DMS53 treated with DMSO at 0.1 percent for 48 hours (cell line): ENCODE measurements at regions not wholly inside any gene's neighbourhood (a gene's known extent, or its start where the extent isn't known, plus 50 kb on each side); places are given as distances from the start of the nearest gene placed in this dataset.

Experiments used
- DNase-seq: peaks from one replicate; lab custom pipeline; 2025; ENCODE audit not compliant: unreplicated experiment; lab: John Stamatoyannopoulos, UW

GRCh38 chr1:184141361-184141880 lies 89.9 kb downstream of the TSEN15 start:
- no peak for DNase-seq

- no peak for DNase-seq
These were observed 91.9 kb downstream of the TSEN15 start for GRCh38 chr1:184143449-184143848.

- no peak for DNase-seq
These were observed 93.6 kb downstream of the TSEN15 start for GRCh38 chr1:184145083-184145482.

GRCh38 chr1:184146202-184146601 lies 94.7 kb downstream of the TSEN15 start:
- no peak for DNase-seq

- DNase-seq: no peak
These were observed 99.4 kb downstream of the TSEN15 start for GRCh38 chr1:184150776-184151531.

- peak; percentile 17 for DNase-seq
These were observed 100.9 kb downstream of the TSEN15 start for GRCh38 chr1:184152434-184152898.

GRCh38 chr1:184152974-184153373 lies 101.4 kb downstream of the TSEN15 start:
- DNase-seq: no peak

GRCh38 chr1:184153731-184154130 lies 102.2 kb downstream of the TSEN15 start:
- DNase-seq: no peak

GRCh38 chr1:184156521-184157393 lies 105.2 kb downstream of the TSEN15 start:
- DNase-seq: no peak

- DNase-seq: no peak
These were observed 105.8 kb downstream of the TSEN15 start for GRCh38 chr1:184157394-184157742.

GRCh38 chr1:184158896-184159681 lies 107.6 kb downstream of the TSEN15 start:
- no peak for DNase-seq

- DNase-seq: no peak
These were observed 108.7 kb downstream of the TSEN15 start for GRCh38 chr1:184160236-184160635.

GRCh38 chr1:184161071-184161698 lies 109.7 kb downstream of the TSEN15 start:
- no peak for DNase-seq

- no peak for DNase-seq
These were observed 110.8 kb downstream of the TSEN15 start for GRCh38 chr1:184162281-184162680.

- peak; percentile 13 for DNase-seq
These were observed 112.3 kb downstream of the TSEN15 start for GRCh38 chr1:184163674-184164465.

GRCh38 chr1:184164536-184164935 lies 113.0 kb downstream of the TSEN15 start:
- no peak for DNase-seq

- no peak for DNase-seq
These were observed 115.0 kb downstream of the TSEN15 start for GRCh38 chr1:184166485-184166884.

- no peak for DNase-seq
These were observed 115.8 kb downstream of the TSEN15 start for GRCh38 chr1:184167352-184167751.

- DNase-seq: no peak
These were observed 119.2 kb downstream of the TSEN15 start for GRCh38 chr1:184170719-184171118.

- peak; percentile 76 for DNase-seq
These were observed 124.5 kb downstream of the TSEN15 start for GRCh38 chr1:184176058-184176457.
